Skin epidermis (tissue), 12 donors: ENCODE measurements at regions not wholly inside any gene's neighbourhood (a gene's known extent, or its start where the extent isn't known, plus 50 kb on each side); places are given as distances from the start of the nearest gene placed in this dataset.
"Not testable (repeated sequence)": the region's sequence is repeated elsewhere in the genome, so short reads cannot be mapped to it uniquely, and the experiment has no call there.

Source experiments
- H3K27ac ChIP-seq, 21 experiments: fragments of 200-600 bp; sonication (generic) in 11 of 21; one replicate each; pipeline ENCODE4 v1.5.0; 2020; ENCODE audit warnings: mild to moderate bottlenecking in 3 of 21, inconsistent platforms in 2 of 21, moderate library complexity in 2 of 21
- H3K4me3 ChIP-seq, 7 experiments: fragments of 200-600 bp; sonication (generic) in 2 of 7; one replicate each; pipeline ENCODE4 v1.5.0; 2020; ENCODE audit warnings: inconsistent platforms in 2 of 7, mild to moderate bottlenecking in 2 of 7, moderate library complexity in 1 of 7

DNA sequence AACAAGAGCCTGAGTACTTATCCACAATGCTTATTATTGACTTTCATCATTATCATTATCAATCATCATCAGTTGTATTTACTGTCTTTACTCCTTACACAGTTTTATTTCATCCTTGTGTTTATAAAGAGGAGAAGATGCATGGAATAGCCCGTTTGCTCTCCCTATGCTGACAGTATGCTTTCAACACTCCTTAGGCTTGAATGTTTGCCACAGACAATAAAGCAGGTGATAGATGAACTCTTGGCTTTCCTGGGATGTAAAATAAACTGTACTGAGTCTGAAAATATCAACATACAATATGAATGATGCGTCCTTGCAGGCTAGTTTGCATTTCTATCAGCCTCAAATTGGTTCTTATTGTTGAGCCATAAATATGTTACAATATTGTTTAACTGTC, 891.8 kb upstream of the NCAM2 start:
- H3K27ac ChIP-seq, result no peak overlapping the region

DNA sequence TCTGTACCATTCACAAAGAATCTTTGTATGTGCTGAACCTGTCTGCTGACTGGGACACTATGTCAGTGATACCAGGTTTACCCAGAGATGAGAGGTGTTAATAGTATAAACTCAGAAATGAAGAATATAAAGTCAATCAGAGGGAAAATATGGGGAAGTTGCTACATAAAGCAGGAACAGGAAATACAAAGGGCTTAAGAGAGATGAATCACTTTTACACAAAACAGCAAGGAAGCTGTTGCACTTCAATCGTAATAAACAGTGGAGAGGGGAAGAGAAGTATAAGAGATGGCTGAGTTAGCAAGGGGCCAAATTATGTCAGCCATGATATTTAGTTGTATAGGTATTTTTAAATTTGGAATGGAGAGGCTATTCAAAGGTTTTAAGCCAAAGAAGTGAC, 890.2 kb upstream of the NCAM2 start:
- Histone ChIP-seq H3K27ac (no peak overlapping the region), H3K4me3 (no peak overlapping the region)

More for the DNA sequence above, 891.8 kb upstream of the NCAM2 start:
- no peak overlapping the region for H3K4me3 ChIP-seq

DNA sequence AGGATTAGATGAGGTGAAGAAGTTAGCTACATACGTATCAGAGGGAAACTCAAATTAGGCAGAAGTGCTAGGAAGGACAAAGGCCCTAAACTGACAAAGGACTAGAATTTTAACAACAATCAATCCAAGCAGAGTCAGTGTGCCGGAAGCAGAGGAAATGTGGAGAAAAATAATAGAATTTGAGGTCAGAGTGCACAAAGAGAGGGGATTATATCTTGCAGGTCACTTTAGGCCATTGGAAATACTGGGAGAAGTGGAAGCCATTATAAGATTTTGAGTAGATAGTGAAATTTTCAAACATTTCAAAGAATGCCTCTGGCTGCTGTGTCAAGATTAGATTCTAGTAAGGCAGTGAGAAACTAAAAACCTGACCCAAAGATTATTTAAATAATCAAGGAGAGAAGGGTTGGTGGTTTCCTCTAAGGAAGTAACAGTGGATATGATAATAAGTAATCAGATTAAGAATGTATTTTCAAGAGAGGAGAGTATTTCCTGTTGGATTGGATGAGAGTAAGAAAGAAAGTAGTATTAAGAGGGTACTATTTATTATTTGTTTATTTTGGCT, 889.2 kb upstream of the NCAM2 start:
- no peak overlapping the region for H3K4me3 ChIP-seq
- no peak overlapping the region for H3K27ac ChIP-seq

DNA sequence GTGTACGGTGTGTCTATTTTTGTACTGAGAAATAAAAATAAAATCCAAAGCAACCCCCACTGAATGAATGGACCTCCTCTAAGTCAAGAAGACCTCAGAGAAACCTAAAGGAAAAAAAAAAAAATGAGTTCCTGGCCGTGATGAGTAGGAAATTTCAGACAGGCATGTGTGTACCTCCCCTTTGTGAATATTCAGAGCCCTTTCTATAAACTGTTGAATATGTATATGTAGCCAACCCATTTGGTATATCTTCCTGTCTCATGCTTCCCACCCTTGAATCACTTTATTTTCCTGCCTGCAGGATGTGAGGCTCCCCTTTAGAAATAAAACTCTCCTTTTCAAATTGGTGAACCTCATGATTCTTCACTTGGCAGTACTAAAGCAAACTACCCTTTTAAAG, 887.8 kb upstream of the NCAM2 start:
- H3K4me3 ChIP-seq, result no peak overlapping the region
- H3K27ac ChIP-seq, result no peak overlapping the region

DNA sequence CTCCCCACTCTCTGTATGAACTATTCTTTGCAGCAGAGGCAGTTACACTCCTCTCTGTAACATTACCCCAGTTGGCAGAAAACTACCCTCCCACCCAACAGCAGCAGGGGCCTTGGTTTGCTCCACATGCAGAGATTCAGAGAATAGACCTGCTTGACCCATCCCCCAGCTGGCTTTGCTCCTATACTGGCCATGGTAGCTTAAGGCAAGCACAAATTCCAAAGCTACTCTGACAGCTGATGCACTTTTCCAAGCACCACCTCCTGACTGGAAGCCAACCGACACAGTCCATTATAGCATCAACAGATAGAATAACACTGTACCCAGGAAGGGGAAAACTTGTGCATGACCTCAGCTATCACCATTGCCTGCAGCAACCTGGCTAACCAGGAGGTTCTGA, 846.5 kb upstream of the NCAM2 start:
- Histone ChIP-seq H3K27ac (no peak overlapping the region), H3K4me3 (no peak overlapping the region)

DNA sequence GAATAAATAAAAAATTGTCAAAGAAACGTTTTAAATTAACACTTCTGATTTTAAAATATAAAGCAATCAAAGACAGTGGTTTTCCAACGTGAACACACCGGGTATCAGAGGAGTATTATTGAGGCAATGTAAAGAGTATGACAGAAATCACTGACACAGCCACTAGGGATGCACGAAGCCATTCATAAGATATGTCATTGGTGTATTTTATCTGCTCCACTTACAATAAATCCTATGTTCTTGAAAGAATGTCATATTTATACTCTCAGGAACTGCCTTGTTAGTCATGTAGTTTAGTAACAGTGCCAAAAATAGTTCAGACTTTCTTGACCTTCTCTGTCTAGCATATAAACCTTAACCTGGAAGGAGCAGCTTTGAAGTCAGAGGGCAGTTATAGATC, 835.0 kb upstream of the NCAM2 start:
- Histone ChIP-seq H3K27ac (no peak overlapping the region), H3K4me3 (no peak overlapping the region)

DNA sequence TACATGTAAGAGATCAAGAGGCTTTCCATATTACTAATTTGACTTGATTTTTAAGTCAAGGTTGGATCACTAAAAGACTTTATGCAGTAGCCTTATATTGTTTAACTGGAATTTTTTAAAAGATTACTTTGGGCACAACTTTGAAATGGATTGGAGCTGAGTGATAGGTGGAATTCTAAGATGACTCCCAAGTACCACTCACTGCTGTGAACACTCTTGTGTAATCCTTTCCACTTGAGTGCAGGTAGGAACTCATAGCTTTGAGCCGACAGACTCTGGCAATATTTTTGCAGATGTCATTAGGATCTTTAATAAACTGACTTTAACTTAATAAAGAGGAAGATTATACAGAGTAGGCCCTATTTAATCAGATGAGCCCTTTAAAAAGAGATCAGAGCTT, 831.1 kb upstream of the NCAM2 start:
- Histone ChIP-seq H3K4me3 (no peak overlapping the region), H3K27ac (no peak overlapping the region)

DNA sequence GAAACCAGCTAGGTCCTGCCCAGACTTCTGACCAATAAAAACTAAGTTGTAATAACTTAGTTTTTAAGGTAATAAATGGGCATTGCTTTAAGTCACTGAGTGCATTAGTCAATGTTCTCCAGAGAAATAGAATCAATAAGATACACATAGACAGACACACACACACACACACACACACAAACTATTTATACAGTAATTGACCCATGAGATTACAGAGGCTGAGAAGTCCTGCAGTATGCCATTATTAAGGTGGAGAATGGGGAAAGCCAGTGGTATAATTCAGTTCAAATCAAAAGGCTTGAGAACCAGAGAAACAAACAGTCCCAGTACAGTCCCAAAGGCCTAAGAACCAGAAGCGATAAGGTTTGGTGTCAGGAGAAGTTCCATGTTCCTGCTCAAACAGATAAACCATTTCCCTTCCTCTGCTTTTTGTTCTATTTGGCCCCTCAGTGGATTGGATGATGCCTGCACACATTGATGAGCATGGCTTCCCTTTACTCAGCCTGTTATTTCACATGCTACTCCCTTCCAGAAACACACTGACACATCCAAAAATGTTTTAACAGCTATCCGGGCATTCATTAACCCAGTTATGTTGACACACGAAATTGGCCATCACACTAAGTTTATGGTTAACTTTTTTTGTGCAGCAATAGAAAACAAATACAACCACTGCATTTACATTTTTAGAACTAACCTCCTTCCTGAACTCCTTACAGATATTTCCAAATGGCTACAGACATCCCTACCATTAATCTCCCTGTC, 828.2 kb upstream of the NCAM2 start:
- Histone ChIP-seq H3K27ac (no peak overlapping the region), H3K4me3 (no peak overlapping the region)

DNA sequence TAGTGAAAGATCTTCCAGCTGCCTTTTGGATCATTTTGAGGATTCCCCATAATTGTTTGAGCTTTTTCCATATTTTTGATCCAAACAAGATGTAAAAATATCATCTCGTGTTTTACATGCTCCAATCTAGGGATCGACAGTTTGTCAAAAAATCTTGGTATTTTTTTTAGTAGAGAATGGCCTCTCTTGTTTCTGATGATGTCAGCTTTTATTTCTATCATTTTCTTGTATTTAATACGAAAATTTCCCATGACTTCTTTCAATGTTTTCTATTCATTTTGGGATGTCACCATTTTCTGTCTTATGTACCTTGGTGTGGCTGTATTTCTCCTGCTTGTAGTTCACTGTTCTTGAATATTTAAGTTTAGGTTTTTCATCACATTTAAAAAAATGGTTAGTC, 812.0 kb upstream of the NCAM2 start:
- H3K4me3 ChIP-seq, result no peak overlapping the region
- H3K27ac ChIP-seq, result no peak overlapping the region

DNA sequence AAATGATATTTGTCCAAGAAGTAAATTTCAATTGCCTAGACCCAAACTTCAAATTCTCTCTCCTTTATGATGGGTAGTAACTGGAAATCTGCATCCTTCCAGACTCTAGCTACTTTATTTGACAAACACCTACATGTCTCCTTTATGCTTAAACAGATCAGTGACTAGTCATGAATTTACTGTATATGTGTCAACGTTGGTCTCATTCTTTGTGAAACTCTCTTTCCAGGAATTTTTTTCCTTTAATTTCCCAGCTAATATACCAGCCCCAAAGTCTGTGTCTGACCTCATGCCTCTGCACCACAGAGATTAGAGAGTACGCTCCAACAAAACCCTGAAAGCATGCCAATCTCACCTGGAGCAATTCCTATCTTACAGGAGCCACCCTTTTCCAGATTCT, 811.2 kb upstream of the NCAM2 start:
- Histone ChIP-seq H3K27ac (no peak overlapping the region), H3K4me3 (no peak overlapping the region)

DNA sequence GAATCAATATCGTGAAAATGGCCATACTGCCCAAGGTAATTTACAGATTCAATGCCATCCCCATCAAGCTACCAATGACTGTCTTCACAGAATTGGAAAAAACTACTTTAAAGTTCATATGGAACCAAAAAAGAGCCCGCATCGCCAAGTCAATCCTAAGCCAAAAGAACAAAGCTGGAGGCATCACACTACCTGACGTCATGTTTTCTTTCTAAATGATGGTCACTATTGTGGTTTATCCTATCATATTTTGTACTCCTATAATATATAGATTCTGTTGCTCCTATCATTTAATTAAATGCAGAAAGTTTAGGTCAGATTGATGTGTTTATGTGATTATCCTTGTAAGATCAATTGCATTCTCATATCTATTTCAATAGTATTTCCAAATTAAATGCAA, 796.9 kb upstream of the NCAM2 start:
- not testable (repeated sequence) for H3K27ac ChIP-seq, H3K4me3 ChIP-seq

DNA sequence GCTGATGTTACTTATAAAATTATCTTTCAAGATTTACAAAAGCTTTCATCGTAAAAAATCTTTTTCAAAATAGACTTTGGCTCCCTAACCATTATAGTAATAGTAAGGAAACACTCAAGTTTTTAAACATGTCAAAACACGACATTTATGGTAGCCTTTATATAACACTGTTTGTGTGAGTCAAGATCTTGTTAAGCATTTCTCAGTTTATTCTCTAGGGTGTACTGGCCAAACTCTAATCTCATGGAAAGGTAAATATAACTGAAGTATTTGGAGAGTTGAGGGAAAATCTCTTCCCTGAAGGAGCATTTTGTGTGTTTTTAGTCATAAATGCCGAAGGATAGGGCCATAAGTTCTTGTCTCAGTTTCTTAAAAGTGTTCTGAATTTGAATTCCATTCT, 790.9 kb upstream of the NCAM2 start:
- H3K27ac ChIP-seq, result no peak overlapping the region
- no peak overlapping the region for H3K4me3 ChIP-seq

DNA sequence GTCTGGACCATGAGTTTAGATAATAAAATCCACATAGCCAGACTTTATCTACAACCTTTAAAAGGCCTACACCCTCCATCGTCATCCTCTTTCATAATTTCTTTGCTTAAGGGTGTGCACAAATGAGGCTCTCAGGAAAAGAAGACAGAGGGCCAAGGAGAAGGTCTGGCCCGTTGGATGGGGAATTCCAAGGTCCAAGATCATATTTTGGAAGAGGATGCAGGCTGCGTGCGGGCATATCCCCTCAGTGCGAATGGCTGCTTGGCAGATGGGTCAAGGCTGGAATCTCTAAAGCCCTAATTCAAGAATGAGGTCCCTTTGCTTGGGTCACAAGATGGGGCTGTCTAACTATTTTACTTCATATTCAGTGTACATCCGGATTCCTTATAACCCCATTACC, 782.2 kb upstream of the NCAM2 start:
- H3K4me3 ChIP-seq, result no peak overlapping the region
- no peak overlapping the region for H3K27ac ChIP-seq

DNA sequence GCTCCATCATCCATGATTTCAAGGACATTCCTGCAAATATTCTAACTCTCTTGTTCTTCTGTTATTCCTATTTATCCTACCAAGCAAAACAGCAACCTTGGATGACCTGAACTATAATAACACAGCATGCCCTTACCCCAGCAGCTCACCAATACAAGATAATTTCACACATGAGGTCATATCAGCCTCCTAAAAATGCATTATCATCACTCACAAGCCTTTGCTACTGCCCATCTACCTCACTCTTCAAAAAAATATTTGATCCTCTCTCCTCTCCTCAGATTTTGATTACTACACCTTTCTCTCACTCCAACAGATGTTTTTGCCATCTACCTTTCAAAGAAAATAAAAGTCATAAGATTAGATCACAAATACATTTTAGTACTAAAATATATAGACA, 777.6 kb upstream of the NCAM2 start:
- no peak overlapping the region for H3K27ac ChIP-seq
- H3K4me3 ChIP-seq, result no peak overlapping the region

DNA sequence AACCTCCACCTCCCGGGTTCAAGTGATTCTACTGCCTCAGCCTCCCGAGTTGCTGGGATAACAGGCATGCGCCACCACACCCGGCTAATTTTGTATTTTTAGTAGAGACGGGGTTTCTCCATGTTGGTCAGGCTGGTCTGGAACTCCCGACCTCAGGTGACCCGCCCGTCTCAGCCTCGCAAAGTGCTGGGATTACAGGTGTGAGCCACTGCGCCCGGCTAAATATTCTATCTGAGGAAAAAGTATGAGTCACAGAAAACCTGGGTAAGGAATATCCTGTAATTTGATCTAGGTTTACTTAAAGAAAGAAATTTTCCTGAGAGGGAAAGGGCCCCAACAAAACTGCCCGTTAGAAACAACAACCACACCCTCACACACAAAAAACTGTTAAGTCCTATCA, 776.2 kb upstream of the NCAM2 start:
- not testable (repeated sequence) for H3K4me3 ChIP-seq, H3K27ac ChIP-seq

DNA sequence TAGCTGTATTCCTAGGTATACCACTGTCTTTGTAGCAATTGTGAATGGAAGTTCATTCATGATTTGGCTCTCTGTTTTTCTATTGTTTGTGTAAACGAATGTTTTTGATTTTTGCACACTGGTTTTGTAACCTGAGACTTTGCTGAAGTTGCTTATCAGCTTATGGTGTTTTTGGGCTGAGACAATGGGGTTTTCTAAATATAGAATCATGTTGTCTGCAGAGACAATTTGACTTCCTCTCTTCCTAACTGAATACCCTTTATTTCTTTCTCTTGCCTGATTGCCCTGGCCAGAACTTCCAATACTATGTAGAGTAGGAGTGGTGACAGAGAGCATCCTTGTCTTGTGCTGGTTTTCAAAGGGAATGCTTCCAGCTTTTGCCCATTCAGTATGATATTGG, 761.6 kb upstream of the NCAM2 start:
- not testable (repeated sequence) for H3K4me3 ChIP-seq, H3K27ac ChIP-seq

DNA sequence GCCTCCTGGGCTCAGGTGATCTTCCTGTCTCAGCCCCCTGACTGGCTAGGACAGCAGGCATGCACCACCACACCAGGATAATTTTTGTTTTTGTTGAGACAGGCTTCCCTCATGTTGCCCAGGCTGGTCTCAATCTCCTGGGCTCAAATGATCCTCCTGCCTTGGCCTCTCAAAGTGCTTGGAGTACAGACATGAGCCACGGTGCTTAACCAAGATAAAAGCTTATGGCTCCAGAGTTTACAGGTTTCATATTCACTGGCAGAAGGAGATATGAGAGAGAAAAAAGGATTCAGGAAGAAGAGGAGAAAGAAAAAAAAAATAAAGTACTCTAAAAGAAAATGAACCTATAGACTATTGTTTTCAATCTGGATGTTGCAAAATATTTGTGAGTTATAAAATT, 748.8 kb upstream of the NCAM2 start:
- H3K4me3 ChIP-seq, result no peak overlapping the region
- no peak overlapping the region for H3K27ac ChIP-seq

DNA sequence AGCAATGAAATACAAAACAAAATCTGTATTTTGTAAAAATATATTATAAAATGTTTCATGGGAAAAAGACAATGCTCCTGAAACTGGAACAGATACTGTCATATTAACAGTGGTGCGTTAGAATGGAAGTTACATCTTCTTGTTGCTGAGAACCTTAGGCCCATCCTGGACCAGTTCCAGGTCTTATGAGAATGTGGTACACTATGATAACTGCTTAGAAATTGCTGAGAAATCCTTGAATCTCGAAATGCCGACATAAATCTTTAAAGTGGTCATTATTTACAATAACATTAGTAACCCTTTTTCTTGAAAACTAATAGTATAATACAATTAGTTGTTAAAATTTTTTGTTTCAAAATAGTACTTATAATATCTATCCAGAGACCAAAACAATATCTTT, 747.9 kb upstream of the NCAM2 start:
- no peak overlapping the region for H3K27ac ChIP-seq
- no peak overlapping the region for H3K4me3 ChIP-seq

DNA sequence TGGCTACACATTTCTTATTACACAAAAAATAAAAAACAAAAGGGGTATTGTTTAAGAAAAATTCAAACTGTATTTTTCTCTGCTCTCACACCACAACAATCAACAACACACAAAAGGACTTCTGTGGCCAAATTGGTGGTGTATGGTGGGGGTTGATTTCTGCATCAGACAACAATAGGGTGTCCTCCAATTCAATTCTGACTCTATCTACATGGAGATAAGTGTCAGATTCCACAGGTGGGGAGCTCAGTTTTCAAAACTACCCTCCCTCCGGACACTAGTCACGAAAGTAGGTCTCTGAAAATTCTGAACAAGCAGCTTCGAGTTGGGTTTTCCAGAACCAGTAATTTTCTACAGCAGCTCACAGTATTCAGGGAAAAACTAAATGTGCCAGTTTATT, 744.9 kb upstream of the NCAM2 start:
- Histone ChIP-seq H3K4me3 (no peak overlapping the region), H3K27ac (no peak overlapping the region)

DNA sequence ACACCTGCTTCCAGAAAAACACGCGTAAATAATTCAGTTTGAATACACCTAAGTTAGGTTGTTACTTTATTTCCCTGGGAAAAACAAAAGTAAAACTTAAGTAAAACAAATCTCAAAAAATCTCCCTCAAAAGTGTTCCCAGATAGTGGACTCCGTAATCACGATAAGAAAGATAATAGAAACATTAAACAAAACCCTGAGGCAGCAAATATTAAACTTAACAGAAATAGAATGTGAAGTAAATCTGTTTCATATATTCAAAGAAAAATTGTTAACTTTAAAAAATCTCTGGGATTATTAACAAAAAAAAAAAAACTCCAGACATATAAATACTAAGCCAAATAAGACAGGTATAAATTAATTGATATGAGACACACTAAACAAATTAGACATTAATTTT, 743.2 kb upstream of the NCAM2 start:
- Histone ChIP-seq H3K27ac (no peak overlapping the region), H3K4me3 (no peak overlapping the region)

DNA sequence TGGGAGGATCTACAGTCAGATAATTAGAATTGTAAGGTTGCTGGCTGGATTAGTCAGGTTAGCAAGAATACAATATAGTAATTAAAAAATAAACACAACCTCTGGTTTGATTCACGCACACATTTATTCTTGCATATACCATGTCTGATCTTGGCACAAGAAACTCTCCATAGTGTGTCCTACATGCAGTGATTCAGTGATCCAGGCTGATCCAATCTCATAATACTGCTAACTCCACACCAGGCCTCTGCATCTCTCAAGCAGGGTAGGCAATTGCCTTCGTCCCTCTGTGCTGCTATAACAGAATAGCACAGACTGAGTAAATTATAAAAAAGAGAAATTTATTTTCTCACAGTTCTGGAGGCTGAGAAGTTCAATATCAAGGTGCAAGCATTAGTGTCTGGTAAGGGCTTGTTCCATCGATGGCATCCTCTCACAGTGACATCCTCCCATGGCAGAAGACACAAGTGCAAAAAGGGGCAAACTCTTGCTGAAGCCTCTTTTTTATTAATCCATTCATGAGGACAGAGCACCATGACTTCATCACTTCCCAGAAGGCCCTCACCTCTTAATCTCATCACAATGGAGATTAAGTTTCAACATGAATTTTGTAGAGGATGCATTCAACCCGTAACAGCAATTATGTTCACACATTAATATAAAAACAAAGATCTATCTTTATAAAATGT, 741.0 kb upstream of the NCAM2 start:
- H3K27ac ChIP-seq, result no peak overlapping the region

DNA sequence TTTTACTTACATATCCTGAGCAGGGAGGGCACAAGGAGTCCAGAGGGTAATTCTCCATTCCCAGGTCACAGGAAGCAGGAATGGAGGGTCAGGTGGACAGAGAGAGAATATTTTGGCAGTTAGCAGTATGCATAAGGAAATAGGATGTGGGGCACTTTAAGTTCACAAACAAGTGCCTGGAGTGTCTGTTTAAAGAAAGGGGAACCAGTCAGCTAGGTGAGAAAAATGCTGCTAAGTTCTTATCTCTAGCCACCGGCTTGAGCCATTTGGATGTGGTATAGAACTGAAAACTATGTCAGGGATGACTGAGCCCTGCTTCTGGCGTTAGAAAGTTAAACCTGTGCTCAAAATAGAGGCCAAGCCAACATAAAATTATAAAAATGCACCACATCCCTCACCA, 739.7 kb upstream of the NCAM2 start:
- Histone ChIP-seq H3K4me3 (no peak overlapping the region), H3K27ac (no peak overlapping the region)

More for the DNA sequence above, 741.0 kb upstream of the NCAM2 start:
- H3K4me3 ChIP-seq, result no peak overlapping the region
